ENCODE measurements at regions not wholly inside any gene's neighbourhood (a gene's known extent, or its start where the extent isn't known, plus 50 kb on each side); places are given as distances from the start of the nearest gene placed in this dataset.
"Not testable (repeated sequence)": the region's sequence is repeated elsewhere in the genome, so short reads cannot be mapped to it uniquely, and the experiment has no call there.

- no peak for DNase-seq
Measured at GRCh38 chr10:30560326-30560725, 69.2 kb downstream of the LYZL2 start.

GRCh38 chr10:30559180-30559579 is 70.4 kb downstream of the LYZL2 start:
- no peak for DNase-seq

- no peak for DNase-seq
Measured at GRCh38 chr10:30558411-30558810, 71.1 kb downstream of the LYZL2 start.

GRCh38 chr10:30557884-30558283 is 71.7 kb downstream of the LYZL2 start:
- no peak for DNase-seq

- DNase-seq = no peak
Measured at GRCh38 chr10:30556189-30556588, 73.4 kb downstream of the LYZL2 start.

GRCh38 chr10:30555465-30555864 is 74.1 kb downstream of the LYZL2 start:
- DNase-seq = no peak

- DNase-seq = no peak
Measured at GRCh38 chr10:30554440-30554825, 75.1 kb downstream of the LYZL2 start.

GRCh38 chr10:30553626-30554439 is 75.7 kb downstream of the LYZL2 start:
- peak; percentile 25 for DNase-seq

- DNase-seq = peak; percentile 87
Measured at GRCh38 chr10:30553018-30553625, 76.4 kb downstream of the LYZL2 start.

- DNase-seq = no peak
Measured at GRCh38 chr10:30550967-30551815, 78.4 kb downstream of the LYZL2 start.

GRCh38 chr10:30549134-30549687 is 80.3 kb downstream of the LYZL2 start:
- not testable (repeated sequence) for DNase-seq

GRCh38 chr10:30546511-30546910 is 83.0 kb downstream of the LYZL2 start:
- no peak for DNase-seq

- DNase-seq = no peak
Measured at GRCh38 chr10:30542895-30543288, 86.7 kb downstream of the LYZL2 start.

GRCh38 chr10:30542001-30542894 is 87.3 kb downstream of the LYZL2 start:
- peak; percentile 41 for DNase-seq

- no peak for DNase-seq
Measured at GRCh38 chr10:30540276-30540675, 89.3 kb downstream of the LYZL2 start.

- DNase-seq = no peak
Measured at GRCh38 chr10:30538086-30538485, 91.5 kb downstream of the LYZL2 start.

- DNase-seq = no peak
Measured at GRCh38 chr10:30537586-30537985, 92.0 kb downstream of the LYZL2 start.

GRCh38 chr10:30537158-30537557 is 92.4 kb downstream of the LYZL2 start:
- DNase-seq = not testable (repeated sequence)

GRCh38 chr10:30536578-30536977 is 93.0 kb downstream of the LYZL2 start:
- DNase-seq = no peak

- no peak for DNase-seq
Measured at GRCh38 chr10:30535677-30536076, 93.9 kb downstream of the LYZL2 start.

- peak; percentile 94 for DNase-seq
Measured at GRCh38 chr10:30534465-30535144, 94.9 kb downstream of the LYZL2 start.

Data from hematopoietic multipotent progenitor cell treated with erythropoietin and hydrocortisone succinate and interleukin-3 and kit ligand, for 6 days (in vitro differentiated cells).